Dendritic cell treated with granulocyte-macrophage colony-stimulating factor and Interleukin-4, amounts not matched to agents 40 ng/mL and 50 ng/mL, for 4 days (primary cell): ENCODE measurements at regions not wholly inside any gene's neighbourhood (a gene's known extent, or its start where the extent isn't known, plus 50 kb on each side); places are given as distances from the start of the nearest gene placed in this dataset.

ENCODE experiments used
- H3K27ac Mint-ChIP-seq: one replicate; pipeline ENCODE4 v1.8.0; 2022; ENCODE audit warnings: mild to moderate bottlenecking, mixed read lengths
- H3K27me3 Mint-ChIP-seq: one replicate; pipeline ENCODE4 v1.8.0; 2022; ENCODE audit warnings: mild to moderate bottlenecking, mixed read lengths
- H3K36me3 Mint-ChIP-seq: one replicate; pipeline ENCODE4 v1.8.0; 2022; ENCODE audit warnings: low read depth, mixed read lengths
- H3K4me1 Mint-ChIP-seq: one replicate; pipeline ENCODE4 v1.8.0; 2022; ENCODE audit warnings: low read depth, mixed read lengths
- H3K4me3 Mint-ChIP-seq: one replicate; pipeline ENCODE4 v1.8.0; 2022; ENCODE audit warnings: mild to moderate bottlenecking, moderate library complexity, mixed read lengths
- H3K9me3 Mint-ChIP-seq: one replicate; pipeline ENCODE4 v1.8.0; 2022; ENCODE audit warnings: mixed read lengths
- intact Hi-C: fragments of 100-400 bp; cut with micrococcal nuclease; formaldehyde crosslinking; loops from one replicate; pipeline ENCODE4 v1.15.0; 2022

GRCh38 chr6:22019857-22020256 lies 277.0 kb downstream of the PRL start:
- Mint-ChIP-seq H3K27me3 (no peaks in the 10 kb centered on the region), H3K9me3 (peaks cover 12% of the 10 kb centered on the region)
- intact Hi-C loops, result no loop called here

GRCh38 chr6:22020299-22021003 lies 276.4 kb downstream of the PRL start:
- H3K27ac Mint-ChIP-seq, result no peak overlapping the region
- no peaks in the 10 kb centered on the region for H3K27me3 Mint-ChIP-seq
- intact Hi-C loops, result no loop called here
- no peak overlapping the region for H3K4me3 Mint-ChIP-seq
- no peaks in the 10 kb centered on the region for H3K36me3 Mint-ChIP-seq
- peaks cover 12% of the 10 kb centered on the region for H3K9me3 Mint-ChIP-seq
- H3K4me1 Mint-ChIP-seq, result peaks cover 10% of the 10 kb centered on the region

More at GRCh38 chr6:22019857-22020256, 277.0 kb downstream of the PRL start:
- Mint-ChIP-seq H3K27ac (no peak overlapping the region), H3K36me3 (no peaks in the 10 kb centered on the region), H3K4me3 (no peak overlapping the region), H3K4me1 (peaks cover 5% of the 10 kb centered on the region)

GRCh38 chr6:22021966-22022365 lies 274.9 kb downstream of the PRL start:
- intact Hi-C loops, result no loop called here
- Mint-ChIP-seq H3K36me3 (no peaks in the 10 kb centered on the region), H3K4me3 (no peak overlapping the region), H3K27ac (no peak overlapping the region), H3K27me3 (no peaks in the 10 kb centered on the region), H3K4me1 (peaks cover 20% of the 10 kb centered on the region), H3K9me3 (peaks cover 12% of the 10 kb centered on the region)

- H3K27me3 Mint-ChIP-seq, result no peaks in the 10 kb centered on the region
- peaks cover 35% of the 10 kb centered on the region for H3K4me1 Mint-ChIP-seq
- no peak overlapping the region for H3K27ac Mint-ChIP-seq
- intact Hi-C loops, result no loop called here
- no peaks in the 10 kb centered on the region for H3K36me3 Mint-ChIP-seq
- peaks cover 12% of the 10 kb centered on the region for H3K9me3 Mint-ChIP-seq
- no peak overlapping the region for H3K4me3 Mint-ChIP-seq
These were observed 272.9 kb downstream of the PRL start for GRCh38 chr6:22023937-22024336.

GRCh38 chr6:22024973-22025467 lies 271.8 kb downstream of the PRL start:
- Mint-ChIP-seq H3K4me3 (no peak overlapping the region), H3K27ac (peak overlapping the region; percentile 33), H3K27me3 (no peaks in the 10 kb centered on the region), H3K9me3 (peaks cover 12% of the 10 kb centered on the region), H3K36me3 (no peaks in the 10 kb centered on the region), H3K4me1 (peaks cover 35% of the 10 kb centered on the region)
- intact Hi-C loops, result no loop called here

GRCh38 chr6:22025468-22026163 lies 271.2 kb downstream of the PRL start:
- intact Hi-C loops, result no loop called here
- H3K4me3 Mint-ChIP-seq, result peak overlapping the region; percentile 31

GRCh38 chr6:22026164-22026678 lies 270.6 kb downstream of the PRL start:
- intact Hi-C loops, result no loop called here
- Mint-ChIP-seq H3K36me3 (no peaks in the 10 kb centered on the region), H3K4me1 (peaks cover 35% of the 10 kb centered on the region), H3K4me3 (no peak overlapping the region), H3K27ac (no peak overlapping the region), H3K9me3 (peaks cover 12% of the 10 kb centered on the region), H3K27me3 (no peaks in the 10 kb centered on the region)

More at GRCh38 chr6:22025468-22026163, 271.2 kb downstream of the PRL start:
- H3K36me3 Mint-ChIP-seq, result no peaks in the 10 kb centered on the region
- peaks cover 12% of the 10 kb centered on the region for H3K9me3 Mint-ChIP-seq
- H3K4me1 Mint-ChIP-seq, result peaks cover 35% of the 10 kb centered on the region
- H3K27ac Mint-ChIP-seq, result peak overlapping the region; percentile 33
- no peaks in the 10 kb centered on the region for H3K27me3 Mint-ChIP-seq

- Mint-ChIP-seq H3K9me3 (peaks cover 7% of the 10 kb centered on the region), H3K4me1 (peaks cover 41% of the 10 kb centered on the region), H3K36me3 (no peaks in the 10 kb centered on the region), H3K27me3 (no peaks in the 10 kb centered on the region), H3K27ac (peak overlapping the region; percentile 11), H3K4me3 (no peak overlapping the region)
- intact Hi-C loops, result no loop called here
These were observed 269.7 kb downstream of the PRL start for GRCh38 chr6:22027040-22027725.

- peaks cover 36% of the 10 kb centered on the region for H3K4me1 Mint-ChIP-seq
- no peaks in the 10 kb centered on the region for H3K9me3 Mint-ChIP-seq
- H3K4me3 Mint-ChIP-seq, result no peak overlapping the region
- H3K27me3 Mint-ChIP-seq, result no peaks in the 10 kb centered on the region
- H3K27ac Mint-ChIP-seq, result no peak overlapping the region
- no peaks in the 10 kb centered on the region for H3K36me3 Mint-ChIP-seq
- intact Hi-C loops, result no loop called here
These were observed 268.3 kb downstream of the PRL start for GRCh38 chr6:22028403-22029090.

GRCh38 chr6:22029171-22029570 lies 267.7 kb downstream of the PRL start:
- Mint-ChIP-seq H3K9me3 (no peaks in the 10 kb centered on the region), H3K4me1 (peaks cover 36% of the 10 kb centered on the region), H3K36me3 (no peaks in the 10 kb centered on the region), H3K27me3 (no peaks in the 10 kb centered on the region), H3K4me3 (no peak overlapping the region), H3K27ac (no peak overlapping the region)
- intact Hi-C loops, result no loop called here

GRCh38 chr6:22030730-22031619 lies 265.9 kb downstream of the PRL start:
- Mint-ChIP-seq H3K36me3 (no peaks in the 10 kb centered on the region), H3K27ac (no peak overlapping the region), H3K4me1 (peaks cover 26% of the 10 kb centered on the region), H3K9me3 (no peaks in the 10 kb centered on the region), H3K4me3 (no peak overlapping the region), H3K27me3 (no peaks in the 10 kb centered on the region)
- intact Hi-C loops, result no loop called here

GRCh38 chr6:22035690-22036089 lies 261.1 kb downstream of the PRL start:
- Mint-ChIP-seq H3K4me1 (peaks cover 7% of the 10 kb centered on the region), H3K4me3 (no peak overlapping the region), H3K36me3 (no peaks in the 10 kb centered on the region), H3K27ac (no peak overlapping the region), H3K27me3 (no peaks in the 10 kb centered on the region), H3K9me3 (no peaks in the 10 kb centered on the region)
- intact Hi-C loops, result no loop called here

GRCh38 chr6:22036275-22036674 lies 260.6 kb downstream of the PRL start:
- intact Hi-C loops, result no loop called here
- no peaks in the 10 kb centered on the region for H3K27me3 Mint-ChIP-seq
- no peaks in the 10 kb centered on the region for H3K9me3 Mint-ChIP-seq
- H3K36me3 Mint-ChIP-seq, result no peaks in the 10 kb centered on the region
- peaks cover 7% of the 10 kb centered on the region for H3K4me1 Mint-ChIP-seq
- no peak overlapping the region for H3K4me3 Mint-ChIP-seq
- no peak overlapping the region for H3K27ac Mint-ChIP-seq
